DND-41 (cell line): ENCODE measurements at regions not wholly inside any gene's neighbourhood (a gene's known extent, or its start where the extent isn't known, plus 50 kb on each side); places are given as distances from the start of the nearest gene placed in this dataset.
A peak's percentile ranks its signal among the peaks of the same experiment; 100 is the strongest.

Source experiments
- ATAC-seq: fragments of 200-7000 bp; cut with Tn5 transposase; 3 replicates; pipeline ENCODE4 v1.9.1; 2021; ENCODE audit warnings: low read depth; ENCODE audit not compliant: insufficient read depth
- DNase-seq: peaks from one replicate; pipeline ENCODE4 v3.0.0-alpha.2; 2020
- H2AFZ ChIP-seq: 2 replicates; pipeline ENCODE4 v1.6.0; 2012; ENCODE audit warnings: low read depth, low read length
- H3K27ac ChIP-seq: 2 replicates; pipeline ENCODE4 v1.5.1; 2012; ENCODE audit warnings: low read length, inconsistent platforms
- H3K27me3 ChIP-seq: fragments of 200-600 bp; sonication (generic); 2 replicates; pipeline ENCODE4 v1.6.0; 2012; ENCODE audit warnings: low read length, mild to moderate bottlenecking, inconsistent platforms; ENCODE audit not compliant: insufficient read depth, poor library complexity
- H3K36me3 ChIP-seq: 2 replicates; pipeline ENCODE4 v1.5.1; 2012; ENCODE audit warnings: low read length, inconsistent platforms; ENCODE audit not compliant: insufficient read depth
- H3K4me1 ChIP-seq: 2 replicates; pipeline ENCODE4 v1.5.1; 2012; ENCODE audit warnings: mild to moderate bottlenecking, low read length; ENCODE audit not compliant: insufficient read depth
- H3K4me2 ChIP-seq: 2 replicates; pipeline ENCODE4 v1.6.0; 2012; ENCODE audit warnings: mild to moderate bottlenecking, moderate library complexity, low read length, inconsistent platforms; ENCODE audit not compliant: insufficient read depth
- H3K4me3 ChIP-seq, 2 experiments: fragments of 200-600 bp in 1 of 2; shearing (Covaris generic) in 1 of 2; 2 replicates each; pipeline ENCODE4 v1.5.1; 2012 to 2016; ENCODE audit warnings: inconsistent platforms in 2 of 2, low read length in 2 of 2, mild to moderate bottlenecking in 2 of 2, low read depth in 1 of 2, moderate library complexity in 1 of 2
- H3K79me2 ChIP-seq: 2 replicates; pipeline ENCODE4 v1.6.0; 2012; ENCODE audit warnings: low read length, inconsistent platforms; ENCODE audit not compliant: insufficient read depth
- H3K9ac ChIP-seq: 2 replicates; pipeline ENCODE4 v1.6.0; 2012; ENCODE audit warnings: low read depth, mild to moderate bottlenecking, inconsistent platforms, low read length, moderate library complexity
- H3K9me3 ChIP-seq: 2 replicates; pipeline ENCODE4 v1.5.1; 2012; ENCODE audit warnings: low read length, moderate library complexity, mild to moderate bottlenecking, inconsistent platforms; ENCODE audit not compliant: insufficient read depth, severe bottlenecking
- H4K20me1 ChIP-seq: 2 replicates; pipeline ENCODE4 v1.6.0; 2012; ENCODE audit warnings: low read length; ENCODE audit not compliant: insufficient read depth
- CTCF ChIP-seq: IDR thresholded peaks from 2 replicates; pipeline ENCODE4 v1.5.1; 2012; ENCODE audit warnings: borderline replicate concordance, low read length, moderate library complexity, mild to moderate bottlenecking; ENCODE audit not compliant: poor library complexity, severe bottlenecking; ENCODE audit errors: extremely low read depth
- EZH2 ChIP-seq: IDR thresholded peaks from 3 replicates; pipeline ENCODE4 v1.6.1; 2012; ENCODE audit warnings: borderline replicate concordance, low read depth, mild to moderate bottlenecking, moderate library complexity, low read length, inconsistent platforms; ENCODE audit not compliant: severe bottlenecking

GRCh38 chr9:121550041-121550440 lies 50.4 kb upstream of the GGTA1 start:
- Histone ChIP-seq H4K20me1 (no peaks in the 10 kb centered on the region), H3K4me3 (no peak overlapping the region), H3K9ac (no peak overlapping the region), H3K4me1 (peaks cover 10% of the 10 kb centered on the region; the same call in 1 of the 2 replicates), H3K27me3 (no peaks in the 10 kb centered on the region), H3K27ac (no peak overlapping the region), H3K4me2 (no peak overlapping the region), H3K36me3 (no peaks in the 10 kb centered on the region), H2AFZ (no peak overlapping the region), H3K9me3 (no peaks in the 10 kb centered on the region), H3K79me2 (no peaks in the 10 kb centered on the region)
- no peak for TF ChIP-seq CTCF
- no peak for TF ChIP-seq EZH2
- no peak for DNase-seq
- ATAC-seq: no peak

- DNase-seq (peak; percentile 75), ATAC-seq (peak; percentile 88)
- Histone ChIP-seq H3K79me2 (no peaks in the 10 kb centered on the region), H3K4me3 (no peak overlapping the region), H2AFZ (no peak overlapping the region), H3K36me3 (no peaks in the 10 kb centered on the region), H3K4me2 (no peak overlapping the region), H4K20me1 (no peaks in the 10 kb centered on the region), H3K9me3 (no peaks in the 10 kb centered on the region), H3K27me3 (no peaks in the 10 kb centered on the region), H3K4me1 (peaks cover 10% of the 10 kb centered on the region; the same call in 1 of the 2 replicates), H3K27ac (no peak overlapping the region), H3K9ac (no peak overlapping the region)
- no peak for TF ChIP-seq EZH2
- peak; percentile 85 for TF ChIP-seq CTCF
Measured at GRCh38 chr9:121550569-121551512, 51.2 kb upstream of the GGTA1 start.

- Histone ChIP-seq H3K27me3 (no peaks in the 10 kb centered on the region), H3K27ac (no peak overlapping the region), H3K4me2 (no peak overlapping the region), H3K9me3 (no peaks in the 10 kb centered on the region), H3K9ac (no peak overlapping the region), H3K36me3 (no peaks in the 10 kb centered on the region), H2AFZ (no peak overlapping the region), H3K4me1 (peaks cover 6% of the 10 kb centered on the region; the same call in 1 of the 2 replicates), H3K4me3 (no peak overlapping the region), H4K20me1 (no peaks in the 10 kb centered on the region), H3K79me2 (no peaks in the 10 kb centered on the region)
- no peak for TF ChIP-seq CTCF
- DNase-seq (no peak), ATAC-seq (no peak)
Measured at GRCh38 chr9:121551985-121552753, 52.5 kb upstream of the GGTA1 start.
